ENCODE measurements at regions not wholly inside any gene's neighbourhood (a gene's known extent, or its start where the extent isn't known, plus 50 kb on each side); places are given as distances from the start of the nearest gene placed in this dataset.

GRCh38 chr13:74301258-74301935 is 167.2 kb upstream of the KLF12 start:
- no peak overlapping the region for H3K27ac ChIP-seq
- no peak for TF ChIP-seq CTCF (IDR thresholded peaks at IDR 0.05; ENCODE audit: low read depth, low read length)
- H3K27me3 ChIP-seq (ENCODE audit: insufficient read depth, low read depth, severe bottlenecking): no peaks in the 10 kb centered on the region
- no peaks in the 10 kb centered on the region for H3K36me3 ChIP-seq
- H3K4me3 ChIP-seq (ENCODE audit: low read depth, low read length): no peak overlapping the region
- H3K9me3 ChIP-seq (ENCODE audit: severe bottlenecking): no peaks in the 10 kb centered on the region
- no peak for DNase-seq

- no peak for TF ChIP-seq CTCF (IDR thresholded peaks at IDR 0.05; ENCODE audit: low read depth, low read length)
- Histone ChIP-seq H3K36me3 (no peaks in the 10 kb centered on the region), H3K4me3 (ENCODE audit: low read depth, low read length) (no peak overlapping the region)
These were observed 166.0 kb upstream of the KLF12 start for GRCh38 chr13:74300162-74300561.

GRCh38 chr13:74299721-74300120 is 165.5 kb upstream of the KLF12 start:
- Histone ChIP-seq H3K36me3 (no peaks in the 10 kb centered on the region), H3K4me3 (ENCODE audit: low read depth, low read length) (no peak overlapping the region), H3K9me3 (ENCODE audit: severe bottlenecking) (no peaks in the 10 kb centered on the region), H3K27ac (no peak overlapping the region), H3K27me3 (ENCODE audit: insufficient read depth, low read depth, severe bottlenecking) (no peaks in the 10 kb centered on the region)
- TF ChIP-seq CTCF (IDR thresholded peaks at IDR 0.05; ENCODE audit: low read depth, low read length): no peak
- no peak for DNase-seq

More at GRCh38 chr13:74300162-74300561, 166.0 kb upstream of the KLF12 start:
- H3K9me3 ChIP-seq (ENCODE audit: severe bottlenecking): no peaks in the 10 kb centered on the region
- H3K27me3 ChIP-seq (ENCODE audit: insufficient read depth, low read depth, severe bottlenecking): no peaks in the 10 kb centered on the region
- DNase-seq: no peak
- H3K27ac ChIP-seq: no peak overlapping the region

GRCh38 chr13:74298923-74299322 is 164.7 kb upstream of the KLF12 start:
- Histone ChIP-seq H3K27me3 (ENCODE audit: insufficient read depth, low read depth, severe bottlenecking) (no peaks in the 10 kb centered on the region), H3K9me3 (ENCODE audit: severe bottlenecking) (no peaks in the 10 kb centered on the region), H3K27ac (no peak overlapping the region), H3K4me3 (ENCODE audit: low read depth, low read length) (no peak overlapping the region), H3K36me3 (no peaks in the 10 kb centered on the region)
- TF ChIP-seq CTCF (IDR thresholded peaks at IDR 0.05; ENCODE audit: low read depth, low read length): no peak
- DNase-seq: no peak

- Histone ChIP-seq H3K27ac (no peak overlapping the region), H3K36me3 (no peaks in the 10 kb centered on the region), H3K9me3 (ENCODE audit: severe bottlenecking) (no peaks in the 10 kb centered on the region), H3K27me3 (ENCODE audit: insufficient read depth, low read depth, severe bottlenecking) (no peaks in the 10 kb centered on the region), H3K4me3 (ENCODE audit: low read depth, low read length) (no peak overlapping the region)
- TF ChIP-seq CTCF (IDR thresholded peaks at IDR 0.05; ENCODE audit: low read depth, low read length): no peak
- DNase-seq: no peak
These were observed 155.9 kb upstream of the KLF12 start for GRCh38 chr13:74289861-74290773.

Data from WERI-Rb-1 (cell line).